ENCODE measurements at regions not wholly inside any gene's neighbourhood (a gene's known extent, or its start where the extent isn't known, plus 50 kb on each side); places are given as distances from the start of the nearest gene placed in this dataset.

- H3K36me3 Mint-ChIP-seq (ENCODE audit: low read depth) = no peaks in the 10 kb centered on the region
- H3K9me3 Mint-ChIP-seq = no peaks in the 10 kb centered on the region
- no peaks in the 10 kb centered on the region for H3K4me1 Mint-ChIP-seq
- TF ChIP-seq CTCF (IDR thresholded peaks at IDR 0.05) = no peak
- H3K27ac Mint-ChIP-seq = no peak overlapping the region
- no peak overlapping the region for H3K4me3 Mint-ChIP-seq
- no peaks in the 10 kb centered on the region for H3K27me3 Mint-ChIP-seq (ENCODE audit: low read depth, poor library complexity)
- DNase-seq = no peak
Observed at GRCh38 chr3:86333636-86334035, 657.3 kb downstream of the VGLL3 start.

- H3K9me3 Mint-ChIP-seq = peaks cover 3% of the 10 kb centered on the region
- no peak for DNase-seq
- H3K36me3 Mint-ChIP-seq (ENCODE audit: low read depth) = no peaks in the 10 kb centered on the region
- TF ChIP-seq CTCF (IDR thresholded peaks at IDR 0.05) = no peak
- no peak overlapping the region for H3K4me3 Mint-ChIP-seq
- H3K27ac Mint-ChIP-seq = no peak overlapping the region
- H3K27me3 Mint-ChIP-seq (ENCODE audit: low read depth, poor library complexity) = peaks cover 3% of the 10 kb centered on the region
- H3K4me1 Mint-ChIP-seq = no peaks in the 10 kb centered on the region
Observed at GRCh38 chr3:86303935-86304334, 687.0 kb downstream of the VGLL3 start.

- H3K9me3 Mint-ChIP-seq = no peaks in the 10 kb centered on the region
- no peak overlapping the region for H3K4me3 Mint-ChIP-seq
- DNase-seq = no peak
- no peaks in the 10 kb centered on the region for H3K4me1 Mint-ChIP-seq
- no peak for TF ChIP-seq CTCF (IDR thresholded peaks at IDR 0.05)
- H3K27ac Mint-ChIP-seq = no peak overlapping the region
- peaks cover 3% of the 10 kb centered on the region for H3K27me3 Mint-ChIP-seq (ENCODE audit: low read depth, poor library complexity)
- H3K36me3 Mint-ChIP-seq (ENCODE audit: low read depth) = no peaks in the 10 kb centered on the region
Observed at GRCh38 chr3:86282106-86282787, 708.7 kb downstream of the VGLL3 start.

GRCh38 chr3:86269364-86270155 is 721.4 kb downstream of the VGLL3 start:
- Mint-ChIP-seq H3K4me3 (no peak overlapping the region), H3K27ac (no peak overlapping the region), H3K4me1 (no peaks in the 10 kb centered on the region), H3K27me3 (ENCODE audit: low read depth, poor library complexity) (no peaks in the 10 kb centered on the region), H3K36me3 (ENCODE audit: low read depth) (no peaks in the 10 kb centered on the region), H3K9me3 (no peaks in the 10 kb centered on the region)
- no peak for DNase-seq
- no peak for TF ChIP-seq CTCF (IDR thresholded peaks at IDR 0.05)

- no peak for TF ChIP-seq CTCF (IDR thresholded peaks at IDR 0.05)
- no peak overlapping the region for H3K27ac Mint-ChIP-seq
- DNase-seq = no peak
- no peaks in the 10 kb centered on the region for H3K4me1 Mint-ChIP-seq
- H3K9me3 Mint-ChIP-seq = peaks cover 4% of the 10 kb centered on the region
- no peaks in the 10 kb centered on the region for H3K27me3 Mint-ChIP-seq (ENCODE audit: low read depth, poor library complexity)
- no peaks in the 10 kb centered on the region for H3K36me3 Mint-ChIP-seq (ENCODE audit: low read depth)
- H3K4me3 Mint-ChIP-seq = no peak overlapping the region
Observed at GRCh38 chr3:86257955-86258641, 732.9 kb downstream of the VGLL3 start.
